Loucy (cell line): ENCODE measurements at regions not wholly inside any gene's neighbourhood (a gene's known extent, or its start where the extent isn't known, plus 50 kb on each side); places are given as distances from the start of the nearest gene placed in this dataset.

ENCODE experiments used
- H2AFZ ChIP-seq: fragments of 200-600 bp; sonication (generic); 2 replicates; pipeline ENCODE4 v1.6.0; 2016; ENCODE audit warnings: antibody characterized with exemption, mild to moderate bottlenecking, low read length, moderate library complexity
- H3F3A ChIP-seq: fragments of 200-600 bp; 2 replicates; pipeline ENCODE4 v1.6.0; 2016; ENCODE audit warnings: antibody characterized with exemption, low read depth, mild to moderate bottlenecking
- H3K27me3 ChIP-seq: fragments of 200-600 bp; sonication (generic); 2 replicates; pipeline ENCODE4 v1.6.1; 2014; ENCODE audit warnings: low read length, mild to moderate bottlenecking; ENCODE audit not compliant: insufficient read depth, poor library complexity, severe bottlenecking
- H3K36me3 ChIP-seq: fragments of 200-600 bp; sonication (generic); 2 replicates; pipeline ENCODE4 v1.6.1; 2016; ENCODE audit warnings: low read length; ENCODE audit not compliant: insufficient read depth
- H3K4me1 ChIP-seq: fragments of 200-600 bp; sonication (generic); 2 replicates; pipeline ENCODE4 v1.5.1; 2014; ENCODE audit warnings: low read length, mild to moderate bottlenecking; ENCODE audit not compliant: insufficient read depth, poor library complexity, severe bottlenecking
- H3K4me2 ChIP-seq: fragments of 200-600 bp; sonication (generic); 2 replicates; pipeline ENCODE4 v1.6.0; 2014; ENCODE audit warnings: antibody characterized with exemption, low read length, low read depth, mild to moderate bottlenecking; ENCODE audit not compliant: poor library complexity, severe bottlenecking
- H3K4me3 ChIP-seq: fragments of 200-600 bp; sonication (generic); 2 replicates; pipeline ENCODE4 v1.5.1; 2014; ENCODE audit warnings: low read length, mild to moderate bottlenecking, mixed read lengths; ENCODE audit not compliant: poor library complexity, severe bottlenecking
- H3K79me2 ChIP-seq: fragments of 200-600 bp; sonication (generic); 2 replicates; pipeline ENCODE4 v1.6.1; 2014; ENCODE audit warnings: low read length; ENCODE audit not compliant: insufficient read depth
- H3K9ac ChIP-seq: fragments of 200-600 bp; sonication (generic); 2 replicates; pipeline ENCODE4 v1.6.0; 2014; ENCODE audit warnings: mild to moderate bottlenecking, low read depth, low read length, moderate library complexity; ENCODE audit not compliant: poor library complexity, severe bottlenecking
- H3K9me2 ChIP-seq: fragments of 200-600 bp; sonication (generic); replicated peaks from 2 replicates; pipeline ENCODE4 v1.6.1; 2016; ENCODE audit warnings: low read depth, low read length, mixed read lengths
- H3K9me3 ChIP-seq: fragments of 200-600 bp; sonication (generic); 2 replicates; pipeline ENCODE4 v1.6.1; 2014; ENCODE audit warnings: mild to moderate bottlenecking, antibody characterized with exemption, low read length, low read depth; ENCODE audit not compliant: insufficient read depth
- H4K20me1 ChIP-seq: fragments of 200-600 bp; sonication (generic); 2 replicates; pipeline ENCODE4 v1.6.0; 2014; ENCODE audit warnings: antibody characterized with exemption, low read length, mild to moderate bottlenecking; ENCODE audit not compliant: insufficient read depth, poor library complexity, severe bottlenecking
- EZH2phosphoT487 ChIP-seq: fragments of 200-600 bp; IDR thresholded peaks from 2 replicates; pipeline ENCODE4 v1.6.1; 2018; ENCODE audit warnings: antibody characterized with exemption, mild to moderate bottlenecking, moderate library complexity, borderline replicate concordance
- TF ChIP-seq, protein P1 (sequence below): fragments of 200-600 bp; sonication (generic); conservative IDR thresholded peaks from 2 replicates; pipeline ENCODE4 v1.5.1; 2014; ENCODE audit warnings: mild to moderate bottlenecking, antibody characterized with exemption, low read length

DNA sequence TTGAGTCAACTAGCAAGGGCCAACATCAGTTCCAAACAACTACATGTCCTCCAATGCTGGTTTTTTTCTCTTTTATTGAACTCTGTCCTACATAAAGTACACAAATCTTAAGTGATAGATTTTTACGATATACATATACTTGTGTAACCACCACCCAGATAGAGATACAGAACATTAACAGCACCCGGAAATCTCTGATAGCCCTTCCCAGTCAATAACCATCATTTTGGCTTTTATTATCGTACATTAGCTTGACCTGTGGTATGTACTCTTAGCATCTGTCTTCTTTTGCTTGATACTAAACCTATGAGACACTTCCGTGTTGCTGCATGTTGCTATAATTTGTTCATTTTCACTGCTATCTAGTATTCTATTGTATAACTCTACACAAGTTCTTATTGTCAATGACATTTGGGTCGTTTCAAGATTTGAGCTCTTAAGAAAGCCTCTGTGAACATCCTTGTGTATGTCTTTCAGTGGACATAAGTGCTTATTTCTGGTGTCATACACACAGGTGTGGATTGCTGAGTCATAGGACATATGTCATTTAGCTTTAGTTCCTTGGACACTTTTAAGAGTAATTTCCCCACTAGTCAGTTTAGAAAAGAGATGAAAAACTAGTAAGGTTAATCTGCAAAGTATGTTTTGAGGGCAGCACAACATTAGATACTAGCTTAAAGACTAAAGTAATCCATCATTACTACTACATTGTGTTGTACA, 111.1 kb downstream of the PRLHR start:
- Histone ChIP-seq H4K20me1 (no peaks in the 10 kb centered on the region), H3K27me3 (no peaks in the 10 kb centered on the region), H3K4me2 (no peak overlapping the region), H2AFZ (no peak overlapping the region), H3K9me2 (no peaks in the 10 kb centered on the region), H3F3A (no peaks in the 10 kb centered on the region), H3K4me3 (no peak overlapping the region), H3K4me1 (no peaks in the 10 kb centered on the region), H3K9ac (no peak overlapping the region), H3K79me2 (no peaks in the 10 kb centered on the region), H3K9me3 (no peaks in the 10 kb centered on the region), H3K36me3 (no peaks in the 10 kb centered on the region)
- TF ChIP-seq EZH2phosphoT487, result no peak
- TF ChIP-seq, protein P1, sequence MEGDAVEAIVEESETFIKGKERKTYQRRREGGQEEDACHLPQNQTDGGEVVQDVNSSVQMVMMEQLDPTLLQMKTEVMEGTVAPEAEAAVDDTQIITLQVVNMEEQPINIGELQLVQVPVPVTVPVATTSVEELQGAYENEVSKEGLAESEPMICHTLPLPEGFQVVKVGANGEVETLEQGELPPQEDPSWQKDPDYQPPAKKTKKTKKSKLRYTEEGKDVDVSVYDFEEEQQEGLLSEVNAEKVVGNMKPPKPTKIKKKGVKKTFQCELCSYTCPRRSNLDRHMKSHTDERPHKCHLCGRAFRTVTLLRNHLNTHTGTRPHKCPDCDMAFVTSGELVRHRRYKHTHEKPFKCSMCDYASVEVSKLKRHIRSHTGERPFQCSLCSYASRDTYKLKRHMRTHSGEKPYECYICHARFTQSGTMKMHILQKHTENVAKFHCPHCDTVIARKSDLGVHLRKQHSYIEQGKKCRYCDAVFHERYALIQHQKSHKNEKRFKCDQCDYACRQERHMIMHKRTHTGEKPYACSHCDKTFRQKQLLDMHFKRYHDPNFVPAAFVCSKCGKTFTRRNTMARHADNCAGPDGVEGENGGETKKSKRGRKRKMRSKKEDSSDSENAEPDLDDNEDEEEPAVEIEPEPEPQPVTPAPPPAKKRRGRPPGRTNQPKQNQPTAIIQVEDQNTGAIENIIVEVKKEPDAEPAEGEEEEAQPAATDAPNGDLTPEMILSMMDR, result no peak

DNA sequence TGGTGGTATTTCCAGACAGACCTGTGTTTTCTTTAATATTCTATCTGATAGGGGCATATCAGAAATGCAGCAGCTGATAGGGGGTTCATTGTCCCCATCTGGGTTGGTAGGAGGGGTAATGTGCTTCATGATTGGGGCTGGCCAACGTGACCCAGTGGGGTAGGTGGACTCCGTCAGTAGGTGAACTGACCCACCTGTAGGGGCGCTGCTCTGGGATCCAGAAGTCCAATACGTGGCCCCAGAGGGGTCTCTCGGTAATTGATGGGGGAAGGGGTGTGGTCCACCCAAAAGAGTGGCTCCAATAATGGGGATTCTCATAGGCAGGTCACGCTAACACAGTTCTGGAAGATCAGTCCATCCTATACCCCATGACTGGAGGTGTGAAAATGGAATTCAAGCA, 112.0 kb downstream of the PRLHR start:
- Histone ChIP-seq H3K4me1 (no peaks in the 10 kb centered on the region), H3K9me2 (no peaks in the 10 kb centered on the region), H4K20me1 (no peaks in the 10 kb centered on the region), H3K4me3 (no peak overlapping the region), H2AFZ (no peak overlapping the region), H3K79me2 (no peaks in the 10 kb centered on the region), H3K27me3 (no peaks in the 10 kb centered on the region), H3K36me3 (no peaks in the 10 kb centered on the region), H3K9me3 (no peaks in the 10 kb centered on the region), H3K4me2 (no peak overlapping the region), H3K9ac (no peak overlapping the region), H3F3A (no peaks in the 10 kb centered on the region)
- TF ChIP-seq, protein P1, result no peak
- TF ChIP-seq EZH2phosphoT487, result no peak

DNA sequence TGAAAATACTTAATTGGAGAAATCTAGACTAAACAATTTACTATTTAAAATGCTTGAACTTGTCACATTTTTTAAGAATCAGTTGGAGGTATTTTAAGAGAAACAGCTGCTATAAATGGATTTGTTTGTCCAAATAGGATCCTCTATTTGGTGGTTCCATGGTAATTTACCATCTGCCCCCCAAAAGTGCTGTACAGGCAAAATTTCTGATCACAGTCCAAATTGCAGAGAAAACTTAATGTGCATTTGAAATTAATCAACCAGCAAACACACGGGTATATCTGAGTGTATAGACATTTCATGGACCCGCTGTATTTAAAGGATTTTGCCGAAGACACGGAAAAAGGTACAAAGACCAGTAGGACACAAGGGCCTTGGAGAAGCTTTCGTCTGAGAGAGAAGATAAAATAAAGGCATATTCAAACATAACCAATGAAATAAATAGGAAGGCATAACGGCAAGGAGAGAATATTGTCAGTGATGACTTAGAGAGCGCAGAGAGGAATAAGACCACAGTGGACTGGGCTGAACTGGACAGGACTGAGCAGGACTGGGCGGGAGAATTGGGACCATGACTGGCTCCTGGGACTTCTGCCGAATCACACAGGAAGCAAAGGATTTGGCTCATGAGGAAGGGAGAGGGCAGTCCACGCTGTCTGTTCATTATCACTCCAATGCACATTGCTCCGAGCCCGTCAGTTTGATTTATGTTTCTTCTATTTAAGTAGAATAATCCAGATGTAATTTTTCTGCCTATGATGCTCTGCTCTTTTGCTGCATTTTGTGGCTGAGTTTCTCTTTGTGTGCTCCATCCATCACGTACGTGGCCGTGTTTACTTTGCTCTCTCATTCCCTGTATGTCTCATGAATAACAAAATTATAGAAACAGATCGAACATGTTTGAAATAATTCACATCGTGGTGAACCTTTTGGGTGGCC, 112.8 kb downstream of the PRLHR start:
- H3K4me3 ChIP-seq, result no peak overlapping the region
- no peaks in the 10 kb centered on the region for H3K36me3 ChIP-seq
- no peak for TF ChIP-seq EZH2phosphoT487
- TF ChIP-seq, protein P1, result no peak
- no peaks in the 10 kb centered on the region for H3K9me3 ChIP-seq
- H3K27me3 ChIP-seq, result no peaks in the 10 kb centered on the region
- H3F3A ChIP-seq, result no peaks in the 10 kb centered on the region
- H4K20me1 ChIP-seq, result no peaks in the 10 kb centered on the region
- H2AFZ ChIP-seq, result no peak overlapping the region
- H3K4me1 ChIP-seq, result no peaks in the 10 kb centered on the region
- H3K9me2 ChIP-seq, result no peaks in the 10 kb centered on the region
- no peak overlapping the region for H3K9ac ChIP-seq
- H3K4me2 ChIP-seq, result no peak overlapping the region
- no peaks in the 10 kb centered on the region for H3K79me2 ChIP-seq
